BJ (cell line): ENCODE measurements at regions not wholly inside any gene's neighbourhood (a gene's known extent, or its start where the extent isn't known, plus 50 kb on each side); places are given as distances from the start of the nearest gene placed in this dataset.

ENCODE experiments used
- CTCF ChIA-PET: fragments of 350-600 bp; formaldehyde crosslinking; extraction: SDS; loops from one replicate; lab custom pipeline; 2021; ENCODE audit warnings: antibody characterized with exemption, inconsistent platforms; lab: Yijun Ruan, JAX
- POLR2A ChIA-PET: fragments of 300-600 bp; sonication (Branson Sonifier 250); formaldehyde crosslinking; extraction: SDS; loops from one replicate; lab custom pipeline; 2021; ENCODE audit warnings: antibody characterized with exemption; lab: Charles Lee
- DNase-seq: peaks from one replicate; pipeline ENCODE4 v3.0.0-alpha.2; 2011; ENCODE audit warnings: low read depth
- H3K27me3 ChIP-seq: 2 replicates; pipeline ENCODE4 v1.6.0; 2011; ENCODE audit warnings: low read length; ENCODE audit not compliant: control insufficient read depth, insufficient read depth
- H3K36me3 ChIP-seq: 2 replicates; pipeline ENCODE4 v1.5.1; 2011; ENCODE audit warnings: low read length; ENCODE audit not compliant: control insufficient read depth, insufficient read depth
- H3K4me3 ChIP-seq: 2 replicates; pipeline ENCODE4 v1.5.1; 2011; ENCODE audit warnings: low read depth, mild to moderate bottlenecking, control low read depth, low read length
- CTCF ChIP-seq: IDR thresholded peaks from 2 replicates; pipeline ENCODE4 v1.5.1; 2011; ENCODE audit warnings: low read depth, mild to moderate bottlenecking, control low read depth, inconsistent platforms, low read length, moderate library complexity; ENCODE audit not compliant: insufficient read depth

GRCh38 chr20:11832851-11833250 lies 84.8 kb upstream of the BTBD3 start:
- CTCF ChIA-PET: no interaction called here
- Histone ChIP-seq H3K4me3 (no peak overlapping the region), H3K36me3 (no peaks in the 10 kb centered on the region), H3K27me3 (no peaks in the 10 kb centered on the region)
- no peak for TF ChIP-seq CTCF
- DNase-seq: no peak
- POLR2A ChIA-PET: no interaction called here

- Histone ChIP-seq H3K27me3 (no peaks in the 10 kb centered on the region), H3K4me3 (no peak overlapping the region), H3K36me3 (no peaks in the 10 kb centered on the region)
- no peak for TF ChIP-seq CTCF
- CTCF ChIA-PET: no interaction called here
- POLR2A ChIA-PET: no interaction called here
- DNase-seq: no peak
Measured at GRCh38 chr20:11833825-11834224, 83.9 kb upstream of the BTBD3 start.

- no peak for TF ChIP-seq CTCF
- Histone ChIP-seq H3K36me3 (no peaks in the 10 kb centered on the region), H3K4me3 (no peak overlapping the region), H3K27me3 (no peaks in the 10 kb centered on the region)
- ChIA-PET CTCF (no interaction called here), POLR2A (no interaction called here)
- DNase-seq: no peak
Measured at GRCh38 chr20:11838076-11838636, 79.5 kb upstream of the BTBD3 start.

- no peaks in the 10 kb centered on the region for H3K36me3 ChIP-seq
- no peak overlapping the region for H3K4me3 ChIP-seq
- DNase-seq: no peak
- H3K27me3 ChIP-seq: no peaks in the 10 kb centered on the region
- POLR2A ChIA-PET: no interaction called here
- CTCF ChIA-PET: no interaction called here
- TF ChIP-seq CTCF: no peak
Measured at GRCh38 chr20:11841972-11842461, 75.7 kb upstream of the BTBD3 start.

- no peak for TF ChIP-seq CTCF
- CTCF ChIA-PET: no interaction called here
- DNase-seq: no peak
- H3K27me3 ChIP-seq: no peaks in the 10 kb centered on the region
- POLR2A ChIA-PET: no interaction called here
- no peaks in the 10 kb centered on the region for H3K36me3 ChIP-seq
- H3K4me3 ChIP-seq: no peak overlapping the region
Measured at GRCh38 chr20:11843289-11843688, 74.4 kb upstream of the BTBD3 start.
